ENCODE measurements at regions not wholly inside any gene's neighbourhood (a gene's known extent, or its start where the extent isn't known, plus 50 kb on each side); places are given as distances from the start of the nearest gene placed in this dataset.

- no peak for TF ChIP-seq POLR2A (IDR thresholded peaks at IDR 0.05; ENCODE audit: low read depth, low read length)
- no peak for TF ChIP-seq POLR2AphosphoS5 (IDR thresholded peaks at IDR 0.05; ENCODE audit: low read depth, low read length)
These were observed 65.6 kb upstream of the ASCC3 start for GRCh38 chr6:100946711-100947110.

Measured in GM12892 (cell line).